ENCODE measurements at regions not wholly inside any gene's neighbourhood (a gene's known extent, or its start where the extent isn't known, plus 50 kb on each side); places are given as distances from the start of the nearest gene placed in this dataset.

DNA sequence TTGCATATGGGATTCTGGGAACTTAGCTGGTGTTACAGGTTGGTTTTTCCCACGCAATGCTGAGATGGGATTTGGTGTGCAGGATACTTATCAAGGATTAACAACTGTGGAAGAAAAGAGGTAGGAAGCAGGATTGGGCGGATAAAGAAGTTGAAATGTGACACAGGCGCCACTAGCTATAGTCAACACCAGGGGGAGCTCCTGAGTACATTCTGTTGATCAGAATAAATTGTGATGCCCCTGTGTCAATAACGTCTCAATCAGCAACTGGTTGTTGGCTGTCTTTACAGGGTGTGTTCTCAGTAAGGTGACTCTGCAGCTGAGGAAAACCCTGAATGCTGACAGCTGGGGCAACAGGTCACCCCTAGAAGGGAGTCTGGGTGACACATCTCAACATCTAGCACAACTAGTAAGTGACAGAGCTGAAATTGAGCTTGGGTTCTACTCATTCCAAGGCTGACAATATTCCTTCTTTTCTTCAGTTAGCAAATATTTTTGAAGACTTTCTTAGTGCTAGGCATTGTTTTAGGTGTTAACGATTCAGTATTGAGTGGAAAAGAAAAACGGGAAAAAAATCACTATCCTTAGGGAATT is 143.0 kb downstream of the ARL6IP6 start:
- no peak for TF ChIP-seq POLR2AphosphoS5 (IDR thresholded peaks at IDR 0.05; ENCODE audit: low read depth, low read length)
- TF ChIP-seq POLR2A (IDR thresholded peaks at IDR 0.05; ENCODE audit: low read depth, low read length), result no peak
- TF ChIP-seq TAF1 (IDR thresholded peaks at IDR 0.05; ENCODE audit: low read depth, low read length), result no peak
- TF ChIP-seq PAX5 (IDR thresholded peaks at IDR 0.05; ENCODE audit: insufficient read depth, low read length, severe bottlenecking), result no peak
- no peak for TF ChIP-seq SPI1 (IDR thresholded peaks at IDR 0.05; ENCODE audit: low read depth, low read length)
- no peak for TF ChIP-seq POU2F2 (IDR thresholded peaks at IDR 0.05; ENCODE audit: low read depth, low read length)
- no peak for FAIRE-seq
- DNase-seq (ENCODE audit: insufficient read length, low spot score), result no peak

DNA sequence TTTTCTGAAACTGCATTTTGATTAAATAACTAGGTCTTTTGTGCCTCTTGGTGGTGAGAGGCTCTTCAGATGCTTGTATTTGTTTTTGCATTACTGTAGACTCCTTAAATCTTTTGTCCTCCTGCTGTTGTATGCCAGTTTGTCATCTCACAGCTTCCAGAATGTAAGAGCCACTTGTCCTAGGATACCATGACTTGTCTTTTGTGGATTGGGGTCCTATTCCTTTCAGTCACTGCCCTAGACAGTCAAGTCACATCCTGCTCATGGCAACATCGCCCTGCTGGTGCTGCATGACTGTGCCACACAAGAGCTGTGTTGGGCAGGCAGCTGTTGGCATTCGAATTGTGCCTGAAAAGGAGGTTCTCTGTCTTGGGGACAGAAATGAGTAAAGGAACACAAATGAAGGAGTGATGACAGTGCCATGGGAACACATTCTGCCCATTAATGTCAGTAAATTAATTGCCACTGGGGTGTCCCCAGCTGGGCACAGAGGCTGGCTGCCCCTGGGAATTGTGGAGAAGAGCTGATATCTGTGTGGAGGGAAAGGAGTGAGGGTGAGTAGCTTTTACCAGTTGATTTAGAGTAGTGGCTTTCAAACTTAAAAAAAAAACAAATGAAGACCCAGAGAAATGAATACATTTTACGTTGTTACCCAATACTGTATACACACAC is 140.3 kb downstream of the ARL6IP6 start:
- no peak for TF ChIP-seq POLR2AphosphoS5 (IDR thresholded peaks at IDR 0.05; ENCODE audit: low read depth, low read length)
- no peak for TF ChIP-seq TAF1 (IDR thresholded peaks at IDR 0.05; ENCODE audit: low read depth, low read length)
- no peak for TF ChIP-seq POU2F2 (IDR thresholded peaks at IDR 0.05; ENCODE audit: low read depth, low read length)
- FAIRE-seq, result no peak
- DNase-seq (ENCODE audit: insufficient read length, low spot score), result no peak

DNA sequence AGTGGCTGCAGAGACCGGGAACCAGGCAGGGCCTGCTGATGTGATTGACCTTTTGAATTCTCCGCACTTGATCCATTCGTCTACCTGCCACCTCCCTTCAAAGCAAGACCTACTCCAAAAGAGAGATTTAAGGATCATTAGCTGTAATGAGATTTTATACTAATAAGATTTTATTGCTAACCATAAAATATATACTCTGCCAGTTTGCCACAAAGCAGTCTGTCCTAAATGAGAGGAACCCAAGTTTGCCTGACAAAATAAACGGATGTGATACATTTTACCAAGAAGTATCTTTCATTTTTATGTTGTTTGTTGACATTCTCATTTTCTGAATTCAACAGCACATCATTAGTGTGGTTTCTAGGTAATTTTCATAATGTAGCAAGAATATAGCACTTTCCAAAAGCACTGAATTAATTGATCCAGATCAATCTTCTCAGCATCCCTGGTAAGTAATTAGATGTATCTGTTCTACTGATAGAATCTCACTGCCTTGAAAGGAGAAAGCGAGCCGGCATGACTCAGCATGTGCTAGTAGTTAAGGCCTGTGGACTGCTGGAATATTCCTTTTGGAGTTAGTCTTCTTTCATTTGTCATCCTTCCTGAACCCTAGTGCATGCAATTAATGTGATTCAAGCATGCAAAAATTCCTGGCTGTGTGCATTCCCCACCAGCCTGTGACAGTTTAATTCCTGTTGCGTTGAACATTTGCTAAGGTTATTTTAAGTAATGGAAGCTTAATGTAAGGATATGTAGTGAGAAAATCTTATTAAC is 128.5 kb downstream of the ARL6IP6 start:
- FAIRE-seq, result no peak
- TF ChIP-seq PAX5 (IDR thresholded peaks at IDR 0.05; ENCODE audit: insufficient read depth, low read length, severe bottlenecking) (no peak), POLR2AphosphoS5 (IDR thresholded peaks at IDR 0.05; ENCODE audit: low read depth, low read length) (no peak), POLR2A (IDR thresholded peaks at IDR 0.05; ENCODE audit: low read depth, low read length) (no peak), POU2F2 (IDR thresholded peaks at IDR 0.05; ENCODE audit: low read depth, low read length) (no peak), SPI1 (IDR thresholded peaks at IDR 0.05; ENCODE audit: low read depth, low read length) (no peak), TAF1 (IDR thresholded peaks at IDR 0.05; ENCODE audit: low read depth, low read length) (no peak)
- no peak for DNase-seq (ENCODE audit: insufficient read length, low spot score)

DNA sequence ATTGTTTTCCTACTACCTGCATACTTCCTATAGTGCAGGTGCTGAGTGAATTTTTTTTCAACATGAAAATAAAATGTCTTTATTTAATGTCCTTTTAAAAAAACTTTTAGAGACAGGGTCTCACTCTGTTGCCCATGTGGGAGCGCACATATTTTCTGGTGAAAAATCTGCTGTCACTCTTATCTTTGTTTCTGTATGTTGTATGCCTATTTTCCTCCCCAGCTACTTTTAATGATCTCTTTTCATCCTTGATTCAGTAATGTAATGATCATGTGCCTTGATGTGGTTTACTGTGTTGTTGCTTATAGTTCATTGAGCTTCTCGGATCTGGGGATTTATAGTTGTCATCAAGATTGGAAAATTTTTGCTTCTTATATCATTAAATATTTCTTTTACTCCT is 117.3 kb downstream of the ARL6IP6 start:
- TF ChIP-seq POLR2A (IDR thresholded peaks at IDR 0.05; ENCODE audit: low read depth, low read length) (no peak), POU2F2 (IDR thresholded peaks at IDR 0.05; ENCODE audit: low read depth, low read length) (no peak), SPI1 (IDR thresholded peaks at IDR 0.05; ENCODE audit: low read depth, low read length) (no peak), TAF1 (IDR thresholded peaks at IDR 0.05; ENCODE audit: low read depth, low read length) (no peak), POLR2AphosphoS5 (IDR thresholded peaks at IDR 0.05; ENCODE audit: low read depth, low read length) (no peak)
- no peak for FAIRE-seq
- no peak for DNase-seq (ENCODE audit: insufficient read length, low spot score)

DNA sequence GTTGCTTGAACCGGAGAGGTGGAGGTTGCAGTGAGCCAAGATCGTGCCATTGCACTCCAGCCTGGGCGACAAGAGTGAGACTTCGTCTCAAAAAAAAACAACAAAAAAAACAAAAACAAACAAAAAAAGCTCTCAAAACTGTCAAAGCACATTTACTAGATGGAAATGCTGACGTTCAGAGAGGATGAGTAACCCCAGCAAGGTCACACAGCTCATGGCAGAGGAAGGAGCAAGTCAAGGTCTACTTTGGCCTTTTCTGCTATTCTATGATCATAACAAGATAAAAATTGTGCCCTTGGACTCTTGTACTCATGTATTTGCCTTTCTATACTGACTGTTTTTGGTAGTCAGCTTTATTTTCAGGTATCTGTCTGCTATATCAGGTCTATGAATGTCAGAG is 109.5 kb downstream of the ARL6IP6 start:
- no peak for FAIRE-seq

DNA sequence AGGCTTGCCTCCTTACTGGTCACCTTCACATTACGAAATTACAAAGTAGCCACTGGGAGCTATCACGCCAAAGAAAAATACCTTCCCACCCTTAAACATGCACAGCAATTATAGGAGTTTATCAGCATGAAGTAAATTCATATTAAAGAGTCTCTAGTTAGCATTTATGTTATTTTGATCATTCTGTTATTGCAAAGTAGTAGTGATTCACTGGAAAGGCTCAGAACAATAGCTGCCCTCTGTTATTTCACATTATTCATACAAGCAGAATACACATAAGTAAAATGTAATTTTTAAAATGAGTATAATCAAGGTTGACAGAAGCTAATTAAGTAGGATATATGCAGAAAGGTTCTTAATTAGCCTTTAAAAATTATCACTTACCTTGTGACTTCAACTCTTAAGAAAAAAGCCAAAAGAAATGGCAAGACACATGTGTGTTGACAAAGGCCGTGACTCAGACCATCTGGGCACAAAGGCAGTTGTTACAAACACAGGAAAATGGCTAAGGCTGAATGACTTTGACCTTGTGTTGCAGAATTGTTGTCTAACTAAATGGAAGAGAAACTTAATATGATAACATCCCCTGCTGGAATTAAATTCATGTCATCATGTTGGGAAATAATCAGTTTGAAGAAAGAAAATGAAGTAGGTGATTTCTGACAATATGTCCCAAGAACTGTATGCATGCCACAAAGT is 108.3 kb downstream of the ARL6IP6 start:
- DNase-seq (ENCODE audit: insufficient read length, low spot score) (no peak), FAIRE-seq (no peak)
- no peak for TF ChIP-seq POU2F2 (IDR thresholded peaks at IDR 0.05; ENCODE audit: low read depth, low read length)
- TF ChIP-seq TAF1 (IDR thresholded peaks at IDR 0.05; ENCODE audit: low read depth, low read length), result no peak
- TF ChIP-seq POLR2AphosphoS5 (IDR thresholded peaks at IDR 0.05; ENCODE audit: low read depth, low read length), result no peak
- no peak for TF ChIP-seq POLR2A (IDR thresholded peaks at IDR 0.05; ENCODE audit: low read depth, low read length)
- TF ChIP-seq PAX5 (IDR thresholded peaks at IDR 0.05; ENCODE audit: insufficient read depth, low read length, severe bottlenecking), result no peak
- TF ChIP-seq SPI1 (IDR thresholded peaks at IDR 0.05; ENCODE audit: low read depth, low read length), result no peak

More for the DNA sequence above, 109.5 kb downstream of the ARL6IP6 start:
- TF ChIP-seq POU2F2 (IDR thresholded peaks at IDR 0.05; ENCODE audit: low read depth, low read length), result no peak
- no peak for TF ChIP-seq POLR2AphosphoS5 (IDR thresholded peaks at IDR 0.05; ENCODE audit: low read depth, low read length)
- no peak for TF ChIP-seq PAX5 (IDR thresholded peaks at IDR 0.05; ENCODE audit: insufficient read depth, low read length, severe bottlenecking)
- no peak for TF ChIP-seq POLR2A (IDR thresholded peaks at IDR 0.05; ENCODE audit: low read depth, low read length)
- TF ChIP-seq TAF1 (IDR thresholded peaks at IDR 0.05; ENCODE audit: low read depth, low read length), result no peak
- TF ChIP-seq SPI1 (IDR thresholded peaks at IDR 0.05; ENCODE audit: low read depth, low read length), result no peak
- no peak for DNase-seq (ENCODE audit: insufficient read length, low spot score)

DNA sequence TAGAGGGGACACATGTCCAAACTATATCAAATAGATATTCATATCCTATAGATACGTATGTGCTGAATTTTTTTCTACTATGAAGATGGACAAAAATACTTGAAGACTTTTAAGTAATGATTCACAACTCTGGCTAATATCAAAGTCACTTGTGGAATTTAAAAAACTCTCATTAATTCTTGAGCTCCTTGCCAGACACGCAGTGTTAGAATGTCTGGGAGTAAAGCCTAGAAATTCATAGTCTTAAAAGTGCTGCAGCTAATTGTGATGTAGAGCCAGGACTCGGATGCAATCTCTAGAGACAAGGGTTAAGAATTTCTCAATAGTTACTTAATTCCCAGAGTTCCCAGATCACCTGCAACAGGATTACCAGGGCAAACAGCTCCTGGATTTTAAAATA is 107.4 kb downstream of the ARL6IP6 start:
- FAIRE-seq (no peak), DNase-seq (ENCODE audit: insufficient read length, low spot score) (no peak)
- no peak for TF ChIP-seq POU2F2 (IDR thresholded peaks at IDR 0.05; ENCODE audit: low read depth, low read length)
- no peak for TF ChIP-seq PAX5 (IDR thresholded peaks at IDR 0.05; ENCODE audit: insufficient read depth, low read length, severe bottlenecking)
- no peak for TF ChIP-seq SPI1 (IDR thresholded peaks at IDR 0.05; ENCODE audit: low read depth, low read length)
- TF ChIP-seq TAF1 (IDR thresholded peaks at IDR 0.05; ENCODE audit: low read depth, low read length), result no peak
- TF ChIP-seq POLR2AphosphoS5 (IDR thresholded peaks at IDR 0.05; ENCODE audit: low read depth, low read length), result no peak
- TF ChIP-seq POLR2A (IDR thresholded peaks at IDR 0.05; ENCODE audit: low read depth, low read length), result no peak

DNA sequence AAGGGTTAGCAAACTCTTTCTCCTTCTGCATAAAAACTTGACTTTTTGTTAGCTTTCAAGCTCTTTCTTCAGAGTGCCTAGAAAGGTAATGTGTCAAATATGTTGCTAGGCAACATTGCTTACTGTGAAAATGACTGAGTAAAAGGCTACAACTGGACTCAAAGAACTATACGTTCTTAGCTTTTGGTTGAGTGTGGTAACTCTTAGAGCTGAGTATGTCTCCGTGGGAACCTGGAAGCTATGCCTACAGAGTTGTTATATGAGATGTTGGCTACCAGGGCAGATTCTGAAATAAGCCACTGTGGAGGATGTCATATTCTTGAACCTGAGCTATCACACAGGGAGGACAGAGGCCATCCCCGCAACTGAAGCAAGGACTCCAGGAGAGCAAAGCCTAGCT is 105.5 kb downstream of the ARL6IP6 start:
- FAIRE-seq (no peak), DNase-seq (ENCODE audit: insufficient read length, low spot score) (no peak)
- TF ChIP-seq POLR2AphosphoS5 (IDR thresholded peaks at IDR 0.05; ENCODE audit: low read depth, low read length), result no peak
- TF ChIP-seq TAF1 (IDR thresholded peaks at IDR 0.05; ENCODE audit: low read depth, low read length), result no peak
- TF ChIP-seq PAX5 (IDR thresholded peaks at IDR 0.05; ENCODE audit: insufficient read depth, low read length, severe bottlenecking), result no peak
- TF ChIP-seq POLR2A (IDR thresholded peaks at IDR 0.05; ENCODE audit: low read depth, low read length), result no peak
- no peak for TF ChIP-seq SPI1 (IDR thresholded peaks at IDR 0.05; ENCODE audit: low read depth, low read length)
- TF ChIP-seq POU2F2 (IDR thresholded peaks at IDR 0.05; ENCODE audit: low read depth, low read length), result no peak

DNA sequence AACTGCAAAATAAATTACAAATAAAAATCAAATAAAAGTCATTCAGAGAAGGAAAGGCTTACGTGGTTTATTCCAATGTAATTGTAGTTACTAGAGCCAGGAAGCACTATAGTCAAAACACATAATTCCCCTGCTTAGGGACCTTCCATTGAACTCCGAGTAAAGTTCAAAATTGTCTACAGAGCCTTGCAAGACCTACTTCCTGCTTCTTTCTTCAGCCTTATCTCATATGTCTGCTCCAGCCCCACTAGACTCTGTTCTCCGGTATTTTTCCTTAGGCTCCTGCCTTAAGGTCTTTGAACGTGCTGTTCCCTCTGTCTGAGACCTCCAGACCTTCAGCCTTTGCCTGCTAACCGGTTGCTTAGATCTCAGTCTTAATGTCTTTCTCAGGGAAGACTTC is 104.3 kb downstream of the ARL6IP6 start:
- no peak for FAIRE-seq

More for the DNA sequence above, 104.3 kb downstream of the ARL6IP6 start:
- no peak for DNase-seq (ENCODE audit: insufficient read length, low spot score)
- no peak for TF ChIP-seq TAF1 (IDR thresholded peaks at IDR 0.05; ENCODE audit: low read depth, low read length)
- no peak for TF ChIP-seq POU2F2 (IDR thresholded peaks at IDR 0.05; ENCODE audit: low read depth, low read length)
